Activated CD4-positive, alpha-beta T cell treated with anti-CD3 and anti-CD28 coated beads, Interleukin-2, Interleukin-6, amounts not matched to agents 100 ng/mL and 50 ng/mL, durations not matched to agents 16 hours and 8 hours (primary cell): ENCODE measurements at regions not wholly inside any gene's neighbourhood (a gene's known extent, or its start where the extent isn't known, plus 50 kb on each side); places are given as distances from the start of the nearest gene placed in this dataset.
"Not testable (repeated sequence)": the region's sequence is repeated elsewhere in the genome, so short reads cannot be mapped to it uniquely, and the experiment has no call there.

ENCODE experiments used
- DNase-seq: peaks from one replicate; pipeline ENCODE4 v3.0.0-alpha.2; 2020

DNA sequence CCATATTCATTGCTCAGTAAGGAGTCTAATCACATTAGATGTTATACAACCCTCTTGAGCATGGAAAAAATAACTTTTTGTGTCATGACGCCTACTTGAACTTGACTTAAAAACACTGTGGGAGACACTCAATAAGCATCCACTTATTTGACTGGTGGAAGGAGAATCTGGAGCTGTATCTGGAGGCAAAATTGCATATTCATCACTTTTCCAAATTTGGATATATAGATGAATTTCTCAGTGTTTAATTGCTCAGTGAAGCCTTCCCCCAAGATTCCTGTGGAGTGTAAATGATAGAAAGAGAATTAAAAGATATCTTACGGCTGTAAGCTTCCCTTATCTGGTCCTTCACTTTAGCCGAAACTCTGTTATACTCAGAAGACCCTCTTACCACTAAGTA lies 610.7 kb upstream of the ADGRL2 start:
- no peak for DNase-seq

DNA sequence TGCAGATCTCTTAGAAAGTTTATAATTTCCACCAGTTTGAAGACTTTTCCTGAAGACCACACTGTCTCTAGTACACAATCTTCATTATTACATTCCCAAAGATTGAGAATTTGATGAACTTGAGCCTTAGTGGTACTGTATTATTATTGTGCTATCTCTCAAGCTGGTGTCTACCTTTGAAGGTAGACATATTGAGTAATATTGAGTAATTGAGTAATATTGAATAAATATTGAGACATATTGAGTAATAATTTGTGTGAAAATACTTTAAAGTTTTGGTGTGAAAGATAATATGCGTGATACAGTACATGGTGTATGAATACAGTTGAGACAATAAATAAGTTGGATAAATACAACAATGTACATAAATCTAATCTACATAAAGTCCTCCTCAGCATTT lies 613.1 kb upstream of the ADGRL2 start:
- no peak for DNase-seq

DNA sequence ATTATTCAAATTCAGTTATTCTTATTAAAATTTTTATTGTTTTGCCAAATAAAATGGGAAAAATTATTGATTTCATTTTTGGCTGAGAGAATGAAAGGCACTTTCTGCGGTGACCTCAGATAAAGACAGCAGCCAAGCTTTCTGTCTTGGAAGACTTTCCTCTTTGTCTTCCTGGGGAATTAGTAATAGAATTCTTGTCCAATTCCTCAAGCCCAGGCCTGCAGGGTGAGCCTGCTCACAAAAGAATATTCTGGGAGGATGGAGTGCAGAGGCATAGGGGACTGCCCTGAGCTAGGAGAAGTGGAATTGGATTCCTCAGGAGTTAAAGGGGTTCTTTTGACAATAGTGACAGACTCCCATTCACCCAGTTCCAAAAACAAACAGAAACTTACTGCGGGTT lies 614.5 kb upstream of the ADGRL2 start:
- no peak for DNase-seq

DNA sequence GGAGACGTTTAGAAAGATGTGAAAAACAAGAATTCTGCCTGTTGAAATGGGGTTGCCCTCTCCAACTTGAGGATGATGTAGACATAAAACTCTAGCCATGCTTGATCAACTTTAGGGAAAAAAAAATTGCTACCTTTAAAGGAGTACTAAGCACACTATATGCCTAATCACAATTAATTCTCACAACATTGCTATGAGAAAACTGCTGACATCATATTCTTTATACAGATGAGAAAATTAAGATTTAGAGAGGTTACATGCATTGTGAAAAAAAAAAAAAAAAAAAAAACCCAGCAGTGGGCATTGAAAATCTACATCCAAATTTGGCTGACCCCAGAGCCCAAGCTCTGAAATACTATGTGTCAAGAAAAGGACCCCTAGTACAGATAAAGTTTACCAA lies 617.2 kb upstream of the ADGRL2 start:
- no peak for DNase-seq

DNA sequence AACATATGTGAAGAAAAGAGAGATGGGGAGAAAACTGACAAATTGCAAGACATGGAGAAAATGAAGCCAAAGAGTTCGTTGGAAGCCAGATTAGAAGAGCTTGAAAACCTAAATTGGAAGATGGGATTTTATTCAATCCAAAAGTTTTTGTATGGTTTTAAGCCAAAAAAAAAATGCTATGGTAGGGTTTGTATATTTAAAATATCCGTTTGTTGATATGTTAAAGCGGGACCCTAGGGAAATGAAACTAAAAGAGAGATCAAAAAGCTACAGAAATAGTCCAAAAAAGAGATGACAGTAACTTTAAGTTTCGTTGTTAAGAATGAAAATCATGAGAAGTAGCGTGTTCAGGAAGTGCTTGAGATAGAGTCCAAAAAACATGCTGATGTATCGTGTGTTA lies 617.7 kb upstream of the ADGRL2 start:
- no peak for DNase-seq

DNA sequence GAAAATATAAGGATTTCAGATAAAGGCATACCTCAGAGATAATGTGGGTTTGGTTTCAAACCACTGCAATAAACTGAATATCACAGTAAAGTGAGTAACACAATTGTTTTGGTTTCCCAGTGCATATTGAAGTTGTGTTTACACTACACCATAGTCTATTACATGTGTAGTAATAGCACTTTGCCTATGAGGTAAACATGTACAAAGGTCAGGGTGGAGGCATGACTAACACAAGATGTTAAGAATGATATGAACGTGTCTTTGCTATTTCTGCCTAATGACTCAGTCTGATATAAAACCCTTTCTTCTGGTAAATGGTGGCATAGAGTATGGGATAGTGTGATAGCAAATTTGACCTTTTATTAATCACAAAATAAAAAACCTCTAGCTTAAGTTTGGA lies 621.5 kb upstream of the ADGRL2 start:
- no peak for DNase-seq

DNA sequence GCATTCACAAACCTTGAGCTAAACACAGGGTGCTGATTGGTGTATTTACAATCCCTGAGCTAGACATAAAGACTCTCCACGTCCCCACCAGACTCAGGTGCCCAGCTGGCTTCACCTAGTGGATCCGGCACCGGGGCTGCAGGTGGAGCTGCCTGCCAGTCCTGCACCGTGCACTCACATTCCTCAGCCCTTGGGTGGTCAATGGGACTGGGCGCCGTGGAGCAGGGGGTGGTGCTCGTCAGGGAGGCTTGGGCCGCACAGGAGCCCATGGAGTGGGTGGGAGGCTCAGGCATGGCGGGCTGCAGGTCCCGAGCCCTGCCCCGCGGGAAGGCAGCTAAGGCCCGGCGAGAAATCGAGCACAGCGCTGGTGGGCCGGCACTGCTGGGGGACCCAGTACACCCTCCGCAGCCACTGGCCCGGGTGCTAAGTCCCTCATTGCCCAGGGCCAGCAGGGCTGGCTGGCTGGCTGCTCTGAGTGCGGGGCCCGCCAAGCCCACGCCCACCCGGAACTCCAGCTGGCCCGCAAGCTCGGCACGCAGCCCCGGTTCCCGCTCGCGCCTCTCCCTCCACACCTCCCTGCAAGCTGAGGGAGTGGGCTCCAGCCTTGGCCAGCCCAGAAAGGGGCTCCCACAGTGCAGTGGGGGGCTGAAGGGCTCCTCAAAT lies 622.2 kb upstream of the ADGRL2 start:
- not testable (repeated sequence) for DNase-seq

DNA sequence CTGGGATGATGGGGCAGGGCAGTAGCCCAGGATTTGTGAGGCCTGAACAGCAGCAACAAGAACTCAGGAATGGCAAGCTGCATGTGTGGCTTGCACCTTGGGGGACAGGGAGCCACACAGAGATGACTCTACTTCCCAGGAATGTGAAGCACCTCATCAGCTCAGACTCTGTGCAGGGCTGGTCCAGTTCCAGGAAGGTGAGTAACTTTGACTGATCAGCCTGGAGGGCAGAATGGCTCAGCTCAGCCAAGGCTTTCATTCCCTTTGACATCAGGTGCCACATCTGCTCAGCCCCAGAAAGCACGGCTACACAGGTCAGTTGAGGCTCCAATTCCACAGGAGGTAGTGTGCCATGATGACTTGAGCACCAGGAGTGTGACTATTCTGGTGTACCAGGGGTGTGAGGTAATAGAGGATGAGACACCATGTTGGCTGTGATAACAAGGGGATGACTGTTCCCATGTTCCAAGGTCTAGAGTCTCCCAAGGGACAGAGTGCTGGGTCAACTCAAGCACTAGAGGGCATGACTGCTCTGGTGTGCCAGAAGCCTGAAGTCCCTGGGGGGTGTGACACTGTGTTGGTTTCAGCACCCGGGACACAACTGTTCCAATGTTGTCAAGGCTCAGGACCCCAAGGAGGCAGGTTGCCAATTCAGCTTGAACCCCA lies 625.8 kb upstream of the ADGRL2 start:
- DNase-seq, result no peak

DNA sequence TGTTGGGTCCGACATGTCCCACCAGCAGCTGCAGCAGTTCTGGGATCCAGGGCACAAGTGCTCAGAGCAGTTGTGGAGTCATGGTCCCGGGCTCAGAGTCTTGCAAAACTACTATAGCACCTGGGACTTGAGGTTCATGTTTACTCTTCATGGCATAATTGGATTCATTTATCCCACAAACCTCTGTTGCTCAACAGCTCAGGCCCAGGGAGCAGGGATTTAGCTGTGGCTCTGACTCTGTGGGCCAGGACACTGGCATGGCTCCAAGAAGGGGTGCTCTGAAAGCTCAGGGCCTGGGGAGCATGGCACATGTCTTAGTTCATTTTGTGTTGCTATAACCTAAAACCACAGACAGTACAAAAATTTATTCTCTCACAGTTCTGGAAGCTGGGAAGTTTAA lies 626.7 kb upstream of the ADGRL2 start:
- no peak for DNase-seq

DNA sequence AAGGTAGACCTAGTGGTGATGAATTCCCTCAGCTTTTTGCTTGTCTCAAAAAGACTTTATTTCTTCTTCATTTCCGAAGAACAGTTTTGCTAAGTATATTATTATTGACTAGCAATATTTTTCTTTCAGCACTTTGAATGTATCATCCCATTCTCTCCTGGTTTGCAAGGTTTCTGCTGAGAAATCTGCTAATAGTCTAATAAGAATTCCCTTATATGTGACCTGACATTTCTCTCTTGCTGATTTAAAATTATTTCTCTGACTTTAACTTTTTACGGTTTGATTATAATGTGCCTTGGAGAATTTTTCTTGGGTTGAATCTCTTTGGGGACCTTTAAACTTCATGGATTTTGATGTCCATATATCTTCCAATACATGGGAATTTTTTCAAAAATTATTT lies 628.3 kb upstream of the ADGRL2 start:
- no peak for DNase-seq

DNA sequence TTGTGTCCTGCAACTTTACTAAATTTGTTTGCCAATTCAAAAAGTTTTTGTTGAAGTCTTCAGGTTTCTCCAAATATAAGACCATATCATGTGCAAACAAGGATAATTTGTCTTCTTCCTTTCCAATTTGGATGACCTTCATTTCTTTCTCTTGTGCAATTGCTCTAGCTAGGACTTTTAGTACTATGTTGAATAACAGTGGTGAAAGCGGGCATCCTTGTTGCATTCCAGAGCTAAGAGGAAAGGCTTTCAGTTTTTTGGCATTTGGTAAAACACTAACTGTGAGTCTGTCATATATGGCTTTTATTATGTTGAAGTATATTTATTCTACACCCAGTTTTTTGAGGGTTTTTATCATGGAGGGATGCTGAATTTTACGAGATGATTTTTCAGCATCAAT lies 630.0 kb upstream of the ADGRL2 start:
- no peak for DNase-seq

DNA sequence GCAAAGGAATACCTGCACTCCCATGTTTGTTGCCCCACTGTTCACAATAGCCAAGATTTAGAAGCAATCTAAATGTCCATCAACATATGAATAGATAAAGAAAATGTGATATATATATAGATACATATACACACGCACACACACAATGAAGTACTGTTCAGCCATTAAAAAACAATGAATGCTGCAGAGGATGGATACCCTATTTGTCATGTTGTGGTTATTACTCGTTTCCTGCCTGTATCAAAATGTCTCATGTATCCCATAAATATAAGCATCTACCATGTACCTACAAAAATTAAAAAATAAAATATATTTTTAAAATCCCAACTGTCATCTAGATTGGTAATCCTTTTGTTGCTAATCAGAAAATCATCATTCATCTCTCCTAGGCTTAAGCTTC lies 634.8 kb upstream of the ADGRL2 start:
- DNase-seq, result no peak

DNA sequence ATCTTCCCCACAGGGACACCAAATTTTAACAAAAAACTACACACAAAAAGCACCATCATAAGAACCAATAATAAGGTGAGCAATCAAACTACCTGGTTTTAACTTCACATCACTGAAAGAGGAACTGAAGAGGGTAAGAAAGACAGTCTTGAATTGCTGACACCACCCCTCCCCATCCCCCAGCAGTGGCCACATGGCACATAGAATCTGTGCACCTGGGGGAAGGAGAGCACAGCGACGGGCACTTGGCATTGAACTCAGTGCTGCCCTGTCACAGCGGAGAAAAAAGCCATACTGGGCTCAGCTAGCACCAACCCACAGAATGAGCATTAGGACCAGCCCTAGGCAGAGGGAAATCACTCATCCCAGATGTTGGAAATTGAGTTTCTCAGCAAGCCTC lies 640.0 kb upstream of the ADGRL2 start:
- DNase-seq, result no peak

DNA sequence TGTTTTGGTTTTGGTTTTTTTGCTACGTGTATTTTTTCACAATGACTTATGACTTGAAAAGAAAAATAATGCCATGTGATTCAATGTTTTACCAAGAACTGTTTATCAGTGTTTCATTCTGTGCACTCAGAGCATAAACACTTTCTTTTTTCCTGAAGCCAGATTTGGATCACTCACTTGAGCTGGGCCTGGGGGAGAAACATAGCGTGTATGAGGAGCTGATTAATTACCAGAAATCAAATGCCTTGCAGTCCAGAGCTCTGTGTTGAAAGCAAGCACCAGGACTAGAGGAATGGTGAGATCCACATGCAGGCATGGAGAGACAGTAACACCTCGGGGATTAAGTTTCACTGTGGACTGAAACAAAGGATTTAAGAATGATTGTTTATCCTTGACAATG lies 642.1 kb upstream of the ADGRL2 start:
- DNase-seq, result no peak

DNA sequence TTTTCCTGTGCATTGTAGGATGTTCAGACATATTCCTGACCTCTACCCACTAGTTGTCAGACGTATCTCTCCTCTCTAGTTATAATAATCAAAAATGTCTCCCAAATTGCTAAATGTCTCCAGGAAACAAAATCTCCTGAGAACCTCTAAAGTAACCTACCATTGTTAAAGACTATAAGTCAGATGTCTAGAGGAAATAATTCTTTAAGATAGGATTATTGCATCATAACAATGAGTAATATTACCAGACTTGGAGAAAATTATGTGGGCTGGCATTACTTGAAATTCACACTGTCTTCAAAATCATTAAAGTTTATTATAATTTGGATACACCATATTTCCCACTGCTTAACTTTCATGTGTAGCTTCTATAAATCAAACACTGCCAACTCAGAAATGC lies 643.0 kb upstream of the ADGRL2 start:
- no peak for DNase-seq

DNA sequence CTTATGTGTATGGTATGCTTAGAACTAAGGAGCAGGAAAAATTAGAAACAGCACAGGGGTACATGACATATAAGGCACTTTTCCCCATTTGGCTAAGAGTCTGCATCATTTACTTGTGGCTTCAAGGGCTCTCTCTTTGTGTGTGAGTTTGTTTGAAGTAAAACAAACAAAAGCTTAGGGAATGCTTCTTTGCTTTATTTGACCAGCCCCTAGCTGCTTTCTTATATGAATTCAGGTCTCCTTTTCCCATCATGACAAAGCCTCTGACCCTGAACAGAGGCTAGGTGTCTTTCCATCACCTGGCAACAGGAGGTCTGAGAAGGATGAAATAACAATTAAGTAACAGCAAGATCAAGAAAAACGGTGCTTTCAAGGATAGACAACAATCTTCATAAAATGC lies 643.8 kb upstream of the ADGRL2 start:
- DNase-seq, result no peak

DNA sequence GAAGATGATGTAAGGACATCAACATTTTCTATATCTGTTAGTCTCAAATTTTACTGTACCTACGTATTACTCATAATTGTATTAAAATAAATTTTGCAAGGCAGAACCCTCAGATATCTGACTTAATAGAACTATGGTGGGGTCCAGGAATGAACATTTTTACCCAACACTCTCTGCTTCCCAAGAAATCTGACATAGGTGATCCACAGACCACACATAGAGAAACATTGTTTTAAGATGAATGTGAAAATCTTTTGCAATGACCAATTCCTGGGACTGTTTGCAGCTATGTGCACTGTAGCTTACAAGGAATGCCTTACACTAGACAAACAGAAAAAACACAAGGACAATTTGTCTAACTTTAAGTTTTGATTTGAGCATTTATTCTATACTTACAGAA lies 645.6 kb upstream of the ADGRL2 start:
- DNase-seq, result no peak

DNA sequence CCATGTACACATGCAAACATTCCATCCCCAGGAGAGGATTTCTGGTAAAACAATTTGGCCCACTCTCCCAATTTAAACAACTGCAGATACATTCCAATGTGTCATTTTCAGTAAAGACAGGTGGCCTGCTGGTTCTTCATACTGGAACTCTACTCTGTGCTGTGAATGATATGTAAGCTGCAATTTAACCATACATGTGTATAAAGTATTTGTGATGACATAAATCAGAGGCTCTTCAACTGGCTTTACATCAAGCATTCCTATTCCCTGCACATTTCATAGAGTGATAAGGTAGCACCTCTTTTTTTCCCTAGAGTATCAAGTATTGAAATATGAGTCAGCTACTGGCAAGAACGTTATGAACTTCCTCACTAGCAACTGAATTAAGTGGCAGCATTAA lies 649.5 kb upstream of the ADGRL2 start:
- DNase-seq, result no peak

DNA sequence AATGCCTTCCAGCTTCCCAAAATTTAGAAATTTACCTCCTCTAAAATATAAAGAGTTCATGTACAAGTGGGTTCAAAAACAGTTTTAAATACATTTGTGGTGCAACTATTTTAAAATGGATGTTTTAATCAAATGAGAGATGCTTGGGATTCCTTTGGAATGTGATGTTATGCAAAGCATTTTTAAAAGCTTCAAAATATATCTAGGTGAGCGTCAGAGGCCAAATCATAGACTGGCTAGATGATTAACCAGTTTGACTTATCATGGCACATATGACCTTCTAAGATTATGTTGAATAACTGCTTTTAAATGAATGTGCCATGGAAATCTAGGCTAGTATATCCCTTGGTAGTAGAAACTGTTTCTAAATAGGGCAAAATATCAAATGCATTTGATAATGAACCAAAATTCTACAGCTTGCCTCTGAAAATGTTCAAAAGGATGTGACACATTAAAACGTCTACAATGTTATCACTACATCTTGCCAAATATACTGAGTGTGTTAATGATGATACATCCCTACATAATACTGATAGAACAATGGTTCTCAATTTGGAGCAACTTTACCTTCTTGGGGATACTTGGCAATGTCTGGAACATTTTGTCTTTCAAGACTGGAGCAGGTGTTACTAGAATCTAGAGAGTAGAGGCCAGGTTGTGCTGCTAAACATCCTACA lies 650.9 kb upstream of the ADGRL2 start:
- DNase-seq, result no peak

DNA sequence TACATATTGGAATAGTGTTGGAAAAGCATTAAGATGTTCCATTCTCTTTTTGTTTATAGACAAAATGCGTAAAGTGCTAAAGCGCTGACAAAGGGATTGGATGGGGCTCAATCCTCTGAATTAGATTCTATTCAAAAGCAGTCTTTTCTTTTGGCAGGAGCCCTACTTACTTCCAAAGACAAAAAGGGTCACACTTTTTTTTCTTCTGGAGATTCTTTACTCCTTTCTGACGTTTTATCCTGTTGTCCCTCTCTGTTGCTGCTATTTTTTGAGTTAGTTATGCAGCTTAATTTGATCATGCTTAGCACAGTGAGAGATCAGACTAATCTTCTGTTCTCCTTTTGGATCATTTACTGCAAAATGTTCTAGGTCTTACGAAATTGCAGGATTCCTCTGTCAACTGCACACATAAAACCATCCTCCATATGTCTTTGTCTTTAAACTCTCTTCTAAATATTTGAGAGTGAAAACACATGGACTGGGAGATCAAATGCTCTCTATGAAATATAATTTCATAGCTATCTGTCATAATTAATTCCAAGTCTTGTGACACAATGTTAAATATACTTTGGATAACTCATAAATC lies 656.4 kb upstream of the ADGRL2 start:
- no peak for DNase-seq

DNA sequence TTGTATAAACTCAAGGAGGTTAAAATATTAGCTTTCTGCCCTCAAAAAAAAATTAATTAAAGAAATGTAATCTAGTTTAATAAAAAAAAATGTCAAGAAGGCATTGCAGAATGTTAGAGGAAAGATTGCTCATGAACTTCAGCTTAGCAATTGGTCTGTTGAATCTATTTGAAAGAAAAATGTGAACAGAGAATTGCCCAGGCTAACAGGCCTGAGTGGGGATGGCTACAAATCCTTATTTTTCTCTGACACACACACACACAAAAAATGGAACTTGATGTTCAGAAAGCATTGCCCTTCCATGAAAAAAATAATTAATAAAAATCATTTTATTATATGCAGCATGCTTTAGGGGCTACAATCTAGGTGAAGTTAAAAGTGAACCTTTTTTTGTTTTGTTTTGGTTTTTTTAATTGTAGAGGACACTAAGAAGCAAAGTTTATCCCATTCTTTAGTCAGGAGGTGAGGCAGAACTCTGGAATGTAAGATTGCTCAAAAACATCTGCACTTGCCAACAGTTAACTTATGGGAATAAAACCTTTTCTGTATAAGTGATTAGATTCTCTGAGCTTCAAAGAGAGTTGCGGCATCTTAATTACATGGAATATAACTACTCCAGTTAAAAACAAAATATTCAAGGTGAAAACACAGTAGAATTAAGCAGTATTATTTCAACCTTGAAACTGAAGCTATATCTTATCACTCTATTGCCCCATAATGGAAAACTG lies 658.5 kb upstream of the ADGRL2 start:
- DNase-seq, result no peak

DNA sequence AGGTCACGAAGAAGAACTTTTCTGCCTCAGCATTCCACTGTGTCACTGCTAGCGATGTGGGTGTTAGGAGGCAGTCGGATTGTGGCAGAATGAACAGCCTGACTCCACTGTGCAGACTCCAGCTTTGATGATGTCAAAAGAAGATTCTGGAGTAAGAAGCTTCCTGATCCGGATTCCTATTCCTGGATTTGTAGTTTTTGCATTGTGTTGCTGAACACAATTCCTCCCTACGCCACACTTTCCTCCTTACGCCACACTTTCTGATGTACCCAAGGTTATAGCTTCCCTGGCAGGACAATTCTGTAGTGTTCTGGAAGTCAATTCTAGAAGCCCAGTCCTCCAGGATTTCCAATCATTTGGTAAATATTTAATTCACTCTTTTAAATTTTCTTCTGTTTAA lies 665.2 kb upstream of the ADGRL2 start:
- no peak for DNase-seq

DNA sequence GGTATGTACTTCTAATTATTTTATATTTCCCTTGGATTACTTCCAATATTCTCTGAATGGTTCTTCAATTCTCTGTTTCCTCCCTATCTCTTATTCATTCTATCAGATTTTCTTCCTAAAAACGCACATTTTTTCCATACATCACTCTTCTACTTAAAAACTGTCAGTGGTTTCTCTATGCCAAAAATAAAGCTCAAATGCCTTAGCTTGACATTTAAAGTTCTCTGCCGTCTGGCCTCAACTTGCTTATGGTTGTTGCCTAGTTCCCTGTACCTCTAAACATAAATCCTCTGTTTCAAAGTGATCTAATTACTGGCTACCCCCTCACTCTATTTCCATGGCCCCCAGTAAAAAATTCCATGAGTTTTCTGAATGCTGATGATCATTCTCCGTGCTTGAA lies 671.0 kb upstream of the ADGRL2 start:
- DNase-seq, result no peak

DNA sequence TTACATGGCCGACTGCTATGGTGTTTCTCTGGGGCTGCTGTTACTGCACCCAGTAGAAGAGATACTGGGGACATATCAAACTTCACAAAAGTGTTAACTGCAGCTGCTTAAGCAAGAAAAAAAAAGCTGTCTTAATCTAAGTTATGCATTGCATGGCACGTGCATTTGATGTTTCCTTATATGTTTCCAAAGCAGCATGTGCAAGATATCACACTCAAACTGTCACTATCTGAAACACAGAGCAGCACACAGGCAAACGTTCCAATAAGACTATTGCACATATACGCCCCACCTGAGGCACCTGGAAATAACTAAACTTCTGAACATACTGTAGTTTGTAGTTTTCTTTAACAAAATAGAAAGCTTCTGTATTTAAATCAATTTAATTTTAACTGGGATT lies 671.4 kb upstream of the ADGRL2 start:
- DNase-seq, result no peak
